Spleen (tissue), 11 donors: ENCODE measurements at regions not wholly inside any gene's neighbourhood (a gene's known extent, or its start where the extent isn't known, plus 50 kb on each side); places are given as distances from the start of the nearest gene placed in this dataset.

Experiments
- DNase-seq: peaks from one replicate; pipeline ENCODE4 v3.0.0-alpha.2; 2020
- H3K27ac ChIP-seq, 8 donors: fragments of 200-600 bp; sonication (generic) in 7 of 8; 1 replicate in 4 of 8; 2 replicates in 4 of 8; pipeline versions ENCODE4 v1.5.0 to v1.8.0; 2016 to 2021; ENCODE audit warnings: inconsistent platforms in 4 of 8, mild to moderate bottlenecking in 4 of 8, moderate library complexity in 1 of 8
- H3K27me3 ChIP-seq, 7 donors: fragments of 200-600 bp; sonication (generic) in 6 of 7; replicated peaks in 1 of 7; 1 replicate in 4 of 7; 2 replicates in 3 of 7; pipeline versions ENCODE4 v1.5.0 to v1.8.0; 2016 to 2021; ENCODE audit warnings: inconsistent platforms in 3 of 7, mild to moderate bottlenecking in 1 of 7
- H3K36me3 ChIP-seq, 6 donors: fragments of 200-600 bp; sonication (generic) in 5 of 6; 1 replicate in 4 of 6; 2 replicates in 2 of 6; pipeline versions ENCODE4 v1.5.0 to v1.8.0; 2016 to 2021; ENCODE audit warnings: inconsistent platforms in 2 of 6
- H3K4me1 ChIP-seq, 6 donors: fragments of 200-600 bp; sonication (generic) in 5 of 6; 1 replicate in 3 of 6; 2 replicates in 3 of 6; pipeline versions ENCODE4 v1.5.0 to v1.8.0; 2016 to 2021; ENCODE audit warnings: inconsistent platforms in 3 of 6
- H3K4me3 ChIP-seq, 8 donors: fragments of 200-600 bp; sonication (generic) in 7 of 8; 1 replicate in 4 of 8; 2 replicates in 4 of 8; pipeline versions ENCODE4 v1.5.0 to v1.8.0; 2016 to 2021; ENCODE audit warnings: inconsistent platforms in 4 of 8, mild to moderate bottlenecking in 4 of 8, moderate library complexity in 2 of 8
- H3K9me3 ChIP-seq, 8 donors: fragments of 200-600 bp; sonication (generic) in 7 of 8; 1 replicate in 4 of 8; 2 replicates in 4 of 8; pipeline versions ENCODE4 v1.5.0 to v1.8.0; 2016 to 2021; ENCODE audit warnings: inconsistent platforms in 4 of 8
- POLR2A ChIP-seq, 3 donors: fragments of 450-650 bp; IDR thresholded peaks; one replicate each; pipeline ENCODE4 v1.5.1; 2017; ENCODE audit warnings: antibody characterized with exemption in 3 of 3, mild to moderate bottlenecking in 1 of 3
- POLR2AphosphoS5 ChIP-seq, 3 donors: sonication (generic); formaldehyde crosslinking; IDR thresholded peaks; one replicate each; pipeline ENCODE4 v1.5.1; 2017; ENCODE audit warnings: antibody characterized with exemption in 3 of 3
- WGBS, 5 donors: extraction: QIAGEN DNeasy Blood & Tissue Kit in 3 of 5; methylation state at CpG; one replicate each; pipeline versions ENCODE4 v1.1.5 to v1.1.7; 2013 to 2018; 5-methylcytosine and 5-hydroxymethylcytosine counted together
- intact Hi-C: fragments of 100-400 bp; cut with DNase I; formaldehyde crosslinking; loops from one replicate; pipeline ENCODE4 v1.15.0; 2023; ENCODE audit warnings: low total_unique reads
- TF ChIP-seq, protein P1 (sequence below), 11 experiments: fragments of 200-600 bp in 7 of 11; fragments of 450-650 bp in 4 of 11; sonication (generic) in 4 of 11; IDR thresholded peaks in 8 of 11; conservative IDR thresholded peaks in 3 of 11; 1 replicate in 7 of 11; 2 replicates in 4 of 11; pipeline versions ENCODE4 v1.4.0 to v1.8.0; 2016 to 2021; ENCODE audit warnings: antibody characterized with exemption in 11 of 11, inconsistent platforms in 4 of 11, mild to moderate bottlenecking in 1 of 11
- donor health status: healthy with polysubstance abuse.
- donor health status: DM: no; HTN: no; CAD: no; lungs with moderate emphysema.
- donor health status: DM: no; HTN: no; CAD: no.
- donor health status: Bipolar disorder and iron deficiency.
- donor health status: healthy.
- donor health status: DM: no; HTN: no; CAD: no.
- donor health status: DM: yes; HTN: yes; CAD: no.

DNA sequence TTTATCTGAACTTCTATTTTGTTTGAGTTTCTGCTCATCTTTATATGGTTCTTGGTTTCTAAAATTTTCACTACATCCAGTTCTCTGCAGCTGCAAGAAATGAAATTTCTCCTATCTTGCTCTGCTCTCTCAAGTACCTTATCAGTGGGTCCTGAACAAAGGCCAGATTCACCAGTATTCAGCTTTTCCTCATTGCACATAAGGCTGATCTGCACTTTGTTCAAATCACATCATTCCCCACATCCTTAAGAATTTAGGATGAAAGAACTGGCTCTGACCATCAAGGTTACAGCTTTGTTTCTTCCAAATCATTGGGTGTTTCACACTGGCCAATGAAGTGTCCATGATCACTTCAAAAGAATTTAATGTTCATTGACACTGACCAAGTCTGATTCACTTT, 211.4 kb downstream of the GRIN2B start:
- TF ChIP-seq, protein P1, sequence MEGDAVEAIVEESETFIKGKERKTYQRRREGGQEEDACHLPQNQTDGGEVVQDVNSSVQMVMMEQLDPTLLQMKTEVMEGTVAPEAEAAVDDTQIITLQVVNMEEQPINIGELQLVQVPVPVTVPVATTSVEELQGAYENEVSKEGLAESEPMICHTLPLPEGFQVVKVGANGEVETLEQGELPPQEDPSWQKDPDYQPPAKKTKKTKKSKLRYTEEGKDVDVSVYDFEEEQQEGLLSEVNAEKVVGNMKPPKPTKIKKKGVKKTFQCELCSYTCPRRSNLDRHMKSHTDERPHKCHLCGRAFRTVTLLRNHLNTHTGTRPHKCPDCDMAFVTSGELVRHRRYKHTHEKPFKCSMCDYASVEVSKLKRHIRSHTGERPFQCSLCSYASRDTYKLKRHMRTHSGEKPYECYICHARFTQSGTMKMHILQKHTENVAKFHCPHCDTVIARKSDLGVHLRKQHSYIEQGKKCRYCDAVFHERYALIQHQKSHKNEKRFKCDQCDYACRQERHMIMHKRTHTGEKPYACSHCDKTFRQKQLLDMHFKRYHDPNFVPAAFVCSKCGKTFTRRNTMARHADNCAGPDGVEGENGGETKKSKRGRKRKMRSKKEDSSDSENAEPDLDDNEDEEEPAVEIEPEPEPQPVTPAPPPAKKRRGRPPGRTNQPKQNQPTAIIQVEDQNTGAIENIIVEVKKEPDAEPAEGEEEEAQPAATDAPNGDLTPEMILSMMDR (IDR thresholded peaks at IDR 0.05 in 8 of 11, conservative IDR thresholded peaks at IDR 0.05 in 3 of 11), result no peak
- TF ChIP-seq POLR2AphosphoS5 (IDR thresholded peaks at IDR 0.05), result no peak
- TF ChIP-seq POLR2A (IDR thresholded peaks at IDR 0.05), result no peak
- H3K27ac ChIP-seq, result no peak overlapping the region
- intact Hi-C loops, result no loop called here
- no peak for DNase-seq
- H3K9me3 ChIP-seq, result no peaks in the 10 kb centered on the region
- no peaks in the 10 kb centered on the region for H3K4me1 ChIP-seq
- no peak overlapping the region for H3K4me3 ChIP-seq
- no peaks in the 10 kb centered on the region for H3K36me3 ChIP-seq
- H3K27me3 ChIP-seq, result no peaks in the 10 kb centered on the region

DNA sequence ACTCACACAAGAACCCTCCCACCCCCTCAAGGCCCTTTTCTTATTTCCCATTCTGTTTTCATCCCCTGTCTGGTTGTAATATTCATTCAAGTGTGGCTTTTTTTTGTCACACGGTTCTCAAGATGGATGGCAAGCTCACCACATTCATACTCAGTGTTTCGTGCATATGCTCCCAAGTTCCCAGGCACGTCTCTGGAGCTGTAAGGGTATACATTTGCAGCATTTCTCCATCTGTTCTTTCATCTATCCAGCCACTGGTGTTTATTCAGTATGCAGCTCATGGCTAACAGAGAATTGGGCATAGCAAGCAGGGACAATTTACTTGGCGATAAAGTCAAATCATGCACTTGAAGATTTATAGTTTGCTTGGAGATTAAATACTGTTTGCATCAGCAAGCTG, 212.1 kb downstream of the GRIN2B start:
- WGBS, 5 donors, result 77 to 90% (median 84%) methylated on average over 4 of the region's 4 CpGs

DNA sequence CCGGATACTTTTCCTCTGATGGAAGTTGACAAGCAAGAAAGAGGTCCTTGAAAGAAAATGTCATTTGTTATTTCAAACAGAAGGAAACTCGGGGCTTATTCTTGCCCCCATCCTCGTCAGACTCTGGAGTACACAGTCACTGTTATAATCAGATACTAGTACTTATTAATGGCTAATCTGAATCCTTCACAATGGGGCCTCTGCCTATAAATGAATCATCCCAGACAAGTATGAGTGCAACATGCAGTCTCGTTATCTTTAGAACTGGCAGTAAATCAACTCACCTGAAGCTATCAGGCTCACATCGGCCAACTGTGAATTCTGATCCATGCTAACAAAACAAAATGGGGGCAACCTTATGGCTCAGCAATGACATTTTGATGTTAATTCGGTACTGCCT, 216.7 kb downstream of the GRIN2B start:
- Histone ChIP-seq H3K4me3 (no peak overlapping the region), H3K36me3 (no peaks in the 10 kb centered on the region), H3K4me1 (no peaks in the 10 kb centered on the region), H3K27ac (no peak overlapping the region), H3K9me3 (no peaks in the 10 kb centered on the region), H3K27me3 (peaks cover 0 to 3% (median 0%) of the 10 kb centered on the region in 7 donors)
- WGBS, 5 donors, result 79 to 82% (median 80%) methylated on average over 6 of the region's 6 CpGs
- no peak for DNase-seq
- intact Hi-C loops, result no loop called here
- TF ChIP-seq, protein P1 (IDR thresholded peaks at IDR 0.05 in 8 of 11, conservative IDR thresholded peaks at IDR 0.05 in 3 of 11), result no peak
- TF ChIP-seq POLR2A (IDR thresholded peaks at IDR 0.05) (no peak), POLR2AphosphoS5 (IDR thresholded peaks at IDR 0.05) (no peak)

More for the DNA sequence above, 212.1 kb downstream of the GRIN2B start:
- no peak overlapping the region for H3K27ac ChIP-seq
- no peaks in the 10 kb centered on the region for H3K36me3 ChIP-seq
- no peaks in the 10 kb centered on the region for H3K27me3 ChIP-seq
- no peaks in the 10 kb centered on the region for H3K9me3 ChIP-seq
- H3K4me1 ChIP-seq, result no peaks in the 10 kb centered on the region
- no peak overlapping the region for H3K4me3 ChIP-seq
- no peak for DNase-seq
- intact Hi-C loops, result no loop called here
- no peak for TF ChIP-seq POLR2A (IDR thresholded peaks at IDR 0.05)

DNA sequence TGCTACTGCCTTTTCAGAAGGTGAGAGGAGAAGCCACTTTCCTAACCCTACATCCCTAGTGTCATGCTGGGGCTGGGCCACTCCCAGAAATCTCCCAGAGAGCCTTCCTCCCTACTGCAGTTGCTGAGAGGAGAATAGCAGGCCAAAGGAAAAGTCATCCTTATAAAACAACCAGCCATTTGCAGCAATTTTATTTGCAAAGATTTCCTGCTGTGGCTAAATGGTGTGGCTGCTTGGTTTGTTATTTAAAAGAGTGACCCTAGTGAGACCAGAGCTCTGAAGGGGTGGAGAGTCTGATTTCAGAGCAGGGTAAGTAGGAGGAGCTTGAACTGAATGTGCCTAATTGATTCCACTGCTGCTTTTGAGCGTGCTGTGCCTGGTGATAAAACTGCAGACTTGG, 232.0 kb downstream of the GRIN2B start:
- Histone ChIP-seq H3K27me3 (peaks cover 0 to 32% (median 0%) of the 10 kb centered on the region in 7 donors), H3K4me1 (no peaks in the 10 kb centered on the region), H3K9me3 (no peaks in the 10 kb centered on the region), H3K27ac (no peak overlapping the region), H3K4me3 (no peak overlapping the region), H3K36me3 (no peaks in the 10 kb centered on the region)
- WGBS, 5 donors, result 8 to 56% (median 26%) methylated on average over 1 of the region's 1 CpG
- no peak for TF ChIP-seq POLR2A (IDR thresholded peaks at IDR 0.05)
- no peak for TF ChIP-seq POLR2AphosphoS5 (IDR thresholded peaks at IDR 0.05)
- TF ChIP-seq, protein P1 (IDR thresholded peaks at IDR 0.05 in 8 of 11, conservative IDR thresholded peaks at IDR 0.05 in 3 of 11), result no peak
- DNase-seq, result no peak
- intact Hi-C loops, result no loop called here
